GM12892 (cell line): ENCODE measurements at regions not wholly inside any gene's neighbourhood (a gene's known extent, or its start where the extent isn't known, plus 50 kb on each side); places are given as distances from the start of the nearest gene placed in this dataset.

ENCODE experiments used
- POLR2A ChIP-seq: IDR thresholded peaks from 2 replicates; pipeline ENCODE4 v1.6.1; 2011; ENCODE audit warnings: low read depth, low read length, control low read depth
- POLR2AphosphoS5 ChIP-seq: IDR thresholded peaks from 2 replicates; pipeline ENCODE4 v1.6.1; 2011; ENCODE audit warnings: low read depth, low read length, control low read depth
- TAF1 ChIP-seq: IDR thresholded peaks from 2 replicates; pipeline ENCODE4 v1.6.1; 2011; ENCODE audit warnings: low read depth, mild to moderate bottlenecking, control low read depth, low read length, borderline replicate concordance

GRCh38 chr20:6184086-6184485, 61.3 kb upstream of the FERMT1 start:
- no peak for TF ChIP-seq POLR2AphosphoS5
- no peak for TF ChIP-seq POLR2A
- no peak for TF ChIP-seq TAF1
